Right cardiac atrium (tissue), 5 donors: ENCODE measurements at regions not wholly inside any gene's neighbourhood (a gene's known extent, or its start where the extent isn't known, plus 50 kb on each side); places are given as distances from the start of the nearest gene placed in this dataset.
"Not testable (repeated sequence)": the region's sequence is repeated elsewhere in the genome, so short reads cannot be mapped to it uniquely, and the experiment has no call there.

ENCODE experiments used
- ATAC-seq, 2 donors: fragments of 200-7000 bp; cut with Tn5 transposase; one replicate each; pipeline versions ENCODE4 v1.8.0 to v1.9.1; 2020; ENCODE audit warnings: moderate library complexity in 2 of 2, mild to moderate bottlenecking in 1 of 2
- DNase-seq, 3 donors: peaks; one replicate each; pipeline ENCODE4 v3.0.0-alpha.2; 2020
- H3K27ac ChIP-seq: one replicate; pipeline ENCODE4 v1.5.1; 2013; ENCODE audit warnings: mild to moderate bottlenecking, low read length, control low read depth, moderate library complexity
- H3K27me3 ChIP-seq: one replicate; pipeline ENCODE4 v1.6.1; 2013; ENCODE audit not compliant: control insufficient read depth, insufficient read depth
- H3K4me1 ChIP-seq: one replicate; pipeline ENCODE4 v1.6.1; 2013; ENCODE audit warnings: low read length; ENCODE audit not compliant: control insufficient read depth, insufficient read depth
- H3K4me3 ChIP-seq: one replicate; pipeline ENCODE4 v1.5.1; 2013; ENCODE audit warnings: low read length, control low read depth
- H3K9me3 ChIP-seq: one replicate; pipeline ENCODE4 v1.6.1; 2013; ENCODE audit warnings: low read length; ENCODE audit not compliant: control insufficient read depth
- WGBS: extraction: QIAGEN DNeasy Blood & Tissue Kit; methylation state at CpG from one replicate; pipeline ENCODE4 v1.1.7; 2013; 5-methylcytosine and 5-hydroxymethylcytosine counted together
- intact Hi-C, 4 donors: fragments of 100-400 bp; cut with DNase I; formaldehyde crosslinking; loops; one replicate each; pipeline versions ENCODE4 v1.11.0 to v1.14.0; 2022 to 2023
- donor health status: healthy with polysubstance abuse.
- donor health status: DM: no; HTN: yes; CAD: no.
- donor health status: DM: no; HTN: no; CAD: no.
- donor health status: DM: no; HTN: yes; CAD: no; lungs with severe emphysema.
- donor health status: DM: yes; HTN: yes; CAD: no.

GRCh38 chrX:121457096-121457495 is 409.7 kb downstream of the GLUD2 start:
- no peak overlapping the region for H3K27ac ChIP-seq
- no peak overlapping the region for H3K4me3 ChIP-seq
- no peaks in the 10 kb centered on the region for H3K9me3 ChIP-seq
- no peak for DNase-seq
- no peaks in the 10 kb centered on the region for H3K4me1 ChIP-seq
- no peak for ATAC-seq
- no peaks in the 10 kb centered on the region for H3K27me3 ChIP-seq
- intact Hi-C loops, result no loop called here
- WGBS, result 53% methylated on average over 1 of the region's 1 CpG

GRCh38 chrX:121479406-121479805 is 432.0 kb downstream of the GLUD2 start:
- 57% methylated on average over 4 of the region's 4 CpGs for WGBS
- H3K4me3 ChIP-seq, result no peak overlapping the region
- DNase-seq (no peak), ATAC-seq (no peak)
- intact Hi-C loops, result no loop called here
- H3K4me1 ChIP-seq, result no peaks in the 10 kb centered on the region
- no peaks in the 10 kb centered on the region for H3K9me3 ChIP-seq
- no peaks in the 10 kb centered on the region for H3K27me3 ChIP-seq
- no peak overlapping the region for H3K27ac ChIP-seq

DNA sequence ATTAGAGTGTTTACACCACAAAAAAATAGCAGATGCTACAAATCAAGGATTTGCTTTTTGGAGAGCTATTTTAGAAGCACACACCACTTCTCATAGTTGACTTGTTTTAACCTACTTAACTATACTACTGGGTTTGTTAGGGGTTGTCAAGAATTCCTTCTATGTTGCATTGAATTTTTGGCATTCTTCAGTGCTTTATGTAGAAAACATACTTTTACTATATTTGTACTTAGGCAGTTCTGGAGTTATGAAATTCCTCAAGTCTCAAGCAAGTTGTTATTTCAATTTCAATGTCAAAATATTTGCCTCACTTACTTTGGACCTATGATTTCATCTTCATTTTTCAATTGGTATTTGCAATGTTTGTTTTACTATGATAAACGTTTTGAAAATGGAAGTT is 449.6 kb downstream of the GLUD2 start:
- ATAC-seq (no peak), DNase-seq (no peak)
- H3K27ac ChIP-seq, result no peak overlapping the region
- H3K9me3 ChIP-seq, result no peaks in the 10 kb centered on the region
- H3K4me3 ChIP-seq, result no peak overlapping the region
- intact Hi-C loops, result no loop called here
- H3K4me1 ChIP-seq, result no peaks in the 10 kb centered on the region
- H3K27me3 ChIP-seq, result no peaks in the 10 kb centered on the region
- WGBS, result 15% methylated on average over 1 of the region's 1 CpG

DNA sequence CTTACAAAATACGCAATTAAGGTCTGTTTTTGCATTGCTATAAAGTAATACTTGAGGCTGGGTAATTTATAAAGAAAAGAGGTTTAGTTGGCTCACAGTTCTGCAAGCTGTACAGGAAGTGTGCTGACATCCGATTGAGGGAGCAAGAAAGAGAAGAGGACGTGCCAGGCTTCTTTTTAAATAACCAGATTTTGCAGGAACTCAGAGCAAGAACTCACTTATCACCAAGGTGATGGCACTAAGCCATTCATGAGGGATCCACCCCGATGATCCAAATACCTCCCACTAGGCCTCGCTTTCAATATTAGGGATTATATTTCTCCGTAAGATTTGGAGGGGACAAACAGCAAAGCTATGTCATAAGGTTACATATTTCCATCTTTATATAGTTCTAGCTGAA is 456.7 kb downstream of the GLUD2 start:
- 50% methylated on average over 6 of the region's 6 CpGs for WGBS
- no peaks in the 10 kb centered on the region for H3K4me1 ChIP-seq
- ATAC-seq (no peak), DNase-seq (no peak)
- H3K4me3 ChIP-seq, result no peak overlapping the region
- H3K27ac ChIP-seq, result no peak overlapping the region
- no peaks in the 10 kb centered on the region for H3K27me3 ChIP-seq
- intact Hi-C loops, result no loop called here
- no peaks in the 10 kb centered on the region for H3K9me3 ChIP-seq

DNA sequence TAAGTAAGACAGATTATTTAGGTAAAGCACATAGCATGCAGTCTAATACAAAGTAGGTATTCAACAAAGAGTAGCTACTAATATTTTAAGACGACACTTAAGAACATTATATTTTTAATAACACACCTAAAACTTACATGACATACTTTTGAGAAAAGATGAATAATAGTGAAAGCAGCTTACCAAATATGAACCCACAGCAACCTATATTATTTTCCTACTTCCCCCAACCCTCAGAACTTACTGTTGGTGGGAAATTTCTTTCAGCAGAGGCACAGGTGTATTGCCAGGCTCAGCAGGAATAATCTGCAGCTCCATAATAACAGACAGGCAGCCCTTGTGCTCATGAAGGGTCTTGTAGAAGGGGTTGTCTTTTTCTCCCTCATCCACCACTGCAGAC is 498.9 kb downstream of the GLUD2 start:
- no peaks in the 10 kb centered on the region for H3K4me1 ChIP-seq
- intact Hi-C loops, result no loop called here

DNA sequence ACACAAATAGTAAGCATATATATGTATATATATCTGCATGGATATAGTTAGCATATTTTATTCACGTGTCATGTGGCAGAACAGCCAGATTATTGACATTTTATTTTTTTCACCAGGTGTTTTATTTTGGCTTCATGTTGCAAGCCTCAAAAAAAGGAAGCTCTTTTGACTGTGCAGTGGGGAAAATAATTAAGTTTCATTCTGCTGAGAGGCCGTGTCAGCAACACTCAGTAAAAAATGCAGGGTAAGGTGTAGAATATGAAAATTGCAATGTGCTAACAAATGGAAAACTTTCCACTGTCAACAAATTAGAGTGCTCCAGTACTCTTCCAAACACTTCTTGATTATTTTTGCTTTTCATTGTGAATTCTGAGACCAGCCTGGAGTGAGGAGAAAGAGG is 511.5 kb downstream of the GLUD2 start:
- H3K9me3 ChIP-seq, result no peaks in the 10 kb centered on the region
- ATAC-seq (no peak), DNase-seq (no peak)
- H3K27ac ChIP-seq, result no peak overlapping the region
- H3K4me3 ChIP-seq, result no peak overlapping the region
- intact Hi-C loops, result no loop called here
- peaks cover 2% of the 10 kb centered on the region for H3K4me1 ChIP-seq
- no peaks in the 10 kb centered on the region for H3K27me3 ChIP-seq
- WGBS, result 37% methylated on average over 2 of the region's 2 CpGs

More for the DNA sequence above, 498.9 kb downstream of the GLUD2 start:
- WGBS, result 95% methylated on average over 1 of the region's 1 CpG
- no peak for DNase-seq
- no peak for ATAC-seq
- H3K27ac ChIP-seq, result no peak overlapping the region
- no peak overlapping the region for H3K4me3 ChIP-seq
- H3K27me3 ChIP-seq, result no peaks in the 10 kb centered on the region
- no peaks in the 10 kb centered on the region for H3K9me3 ChIP-seq

GRCh38 chrX:121562616-121563015 is 515.2 kb downstream of the GLUD2 start:
- intact Hi-C loops, result no loop called here
- DNase-seq (no peak), ATAC-seq (no peak)
- Histone ChIP-seq H3K9me3 (no peaks in the 10 kb centered on the region), H3K4me1 (peaks cover 2% of the 10 kb centered on the region), H3K27me3 (no peaks in the 10 kb centered on the region), H3K27ac (no peak overlapping the region), H3K4me3 (no peak overlapping the region)

DNA sequence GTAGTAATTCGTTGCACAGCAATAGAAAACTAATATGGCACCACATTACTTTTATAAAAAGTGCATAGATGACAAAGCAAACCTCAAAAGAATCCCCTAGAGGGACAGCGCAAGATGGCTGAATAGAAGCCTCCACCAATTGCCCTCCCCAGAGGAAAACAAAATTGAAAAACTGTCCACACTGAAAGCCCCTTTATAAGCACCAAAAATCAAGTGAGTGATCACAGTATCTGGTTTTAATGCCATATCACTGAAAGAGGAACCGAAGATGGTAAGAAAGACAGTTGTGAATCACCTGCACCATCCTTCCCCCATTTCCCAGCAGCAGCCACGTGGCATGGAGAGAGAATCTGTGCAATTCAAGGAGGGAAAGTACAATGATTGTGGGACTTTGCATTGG is 522.2 kb downstream of the GLUD2 start:
- no peak for DNase-seq
- Histone ChIP-seq H3K9me3 (no peaks in the 10 kb centered on the region), H3K4me1 (no peaks in the 10 kb centered on the region), H3K27me3 (no peaks in the 10 kb centered on the region), H3K27ac (no peak overlapping the region), H3K4me3 (no peak overlapping the region)
- 80% methylated on average over 4 of the region's 4 CpGs for WGBS
- intact Hi-C loops, result no loop called here
- no peak for ATAC-seq

DNA sequence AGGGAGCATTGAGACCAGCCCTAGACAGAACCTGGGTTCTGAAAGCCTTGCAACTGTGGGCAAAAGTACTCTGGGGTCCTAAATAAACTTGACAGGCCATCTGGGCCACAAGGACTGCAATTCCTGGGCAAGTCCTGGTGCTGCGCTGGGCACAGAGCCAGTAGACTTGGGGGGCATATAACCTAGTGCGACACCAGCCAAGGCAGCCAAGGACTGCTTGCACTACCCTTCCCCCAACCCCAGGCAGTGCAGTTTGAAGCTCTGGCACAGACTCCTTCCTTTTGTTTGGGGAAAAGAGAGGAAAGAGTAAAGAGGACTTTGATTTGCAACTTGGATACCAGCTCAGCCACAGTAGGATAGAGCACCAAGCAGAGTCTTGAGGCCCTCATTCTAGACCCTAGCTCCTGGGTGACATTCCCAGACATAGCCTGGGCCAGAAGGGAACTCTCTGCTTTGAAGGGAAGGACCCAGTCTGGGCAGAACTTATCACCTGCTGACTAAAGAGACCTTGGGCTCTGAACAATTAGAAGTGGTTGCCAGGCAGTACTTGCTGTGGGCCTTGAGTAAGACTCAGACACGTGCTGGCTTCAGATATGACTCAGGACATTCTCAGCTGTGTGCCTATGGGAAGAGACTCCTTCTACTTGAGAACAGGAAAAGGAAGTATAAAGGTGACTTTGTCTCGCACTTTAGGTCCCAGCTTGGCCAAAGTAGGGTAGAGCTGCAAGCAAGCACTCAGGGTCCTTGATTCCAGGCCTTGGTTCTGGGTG is 522.8 kb downstream of the GLUD2 start:
- Histone ChIP-seq H3K4me1 (no peaks in the 10 kb centered on the region), H3K4me3 (no peak overlapping the region), H3K9me3 (no peaks in the 10 kb centered on the region), H3K27me3 (no peaks in the 10 kb centered on the region), H3K27ac (no peak overlapping the region)
- intact Hi-C loops, result no loop called here
- ATAC-seq, result no peak
- peak in 1 of 3 donors; percentile 14 for DNase-seq
- WGBS, result 79% methylated on average over 4 of the region's 4 CpGs

DNA sequence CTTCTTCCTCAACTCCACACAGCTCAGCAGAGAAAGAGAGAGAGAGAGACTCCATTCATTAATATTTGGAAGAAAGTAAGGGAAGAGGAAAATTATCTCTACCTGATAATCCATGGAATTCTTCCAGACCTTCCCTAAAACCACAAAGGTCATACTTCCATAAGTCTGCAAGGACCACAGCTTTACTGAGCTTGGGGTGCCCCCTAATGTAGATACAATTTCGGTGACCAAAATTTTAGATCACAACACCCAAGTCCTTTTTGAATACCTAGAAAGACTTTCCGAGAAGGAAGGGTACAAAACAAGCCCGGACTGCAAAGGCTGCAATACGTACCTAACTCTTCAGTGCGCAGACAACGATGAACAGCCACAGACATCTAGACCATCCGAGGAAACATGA is 523.9 kb downstream of the GLUD2 start:
- ATAC-seq, result no peak
- intact Hi-C loops, result no loop called here
- Histone ChIP-seq H3K27ac (no peak overlapping the region), H3K9me3 (no peaks in the 10 kb centered on the region), H3K27me3 (no peaks in the 10 kb centered on the region), H3K4me3 (no peak overlapping the region), H3K4me1 (no peaks in the 10 kb centered on the region)
- no peak for DNase-seq
- 80% methylated on average over 7 of the region's 7 CpGs for WGBS

DNA sequence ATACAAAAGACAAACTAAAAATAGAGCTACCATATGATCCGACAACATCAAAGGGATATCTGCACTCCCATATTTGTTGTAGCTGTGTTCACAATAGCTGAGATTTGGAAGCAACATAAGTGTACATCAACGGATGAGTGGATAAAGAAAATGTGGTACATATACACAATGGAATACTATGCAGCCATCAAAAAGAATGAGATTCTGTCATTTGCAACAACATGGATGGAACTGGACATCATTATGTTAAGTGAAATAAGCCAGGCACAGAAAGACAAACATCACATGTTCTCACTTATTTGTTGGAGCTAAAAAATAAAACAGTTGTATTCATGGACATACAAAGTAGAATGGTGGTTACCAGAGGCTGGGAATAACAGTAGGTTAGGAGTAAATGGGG is 527.0 kb downstream of the GLUD2 start:
- WGBS, result 96% methylated on average over 2 of the region's 2 CpGs

More for the DNA sequence above, 527.0 kb downstream of the GLUD2 start:
- H3K4me1 ChIP-seq, H3K4me3 ChIP-seq, intact Hi-C loops, H3K27me3 ChIP-seq, DNase-seq, H3K27ac ChIP-seq, H3K9me3 ChIP-seq, ATAC-seq: not testable (repeated sequence)
